DOHH2 (cell line): ENCODE measurements at regions not wholly inside any gene's neighbourhood (a gene's known extent, or its start where the extent isn't known, plus 50 kb on each side); places are given as distances from the start of the nearest gene placed in this dataset.

Source experiments
- H3F3A ChIP-seq: fragments of 200-600 bp; sonication (generic), shearing (Covaris generic); 2 replicates; pipeline ENCODE4 v1.6.0; 2016; ENCODE audit warnings: antibody characterized with exemption, mild to moderate bottlenecking; ENCODE audit not compliant: control insufficient read depth, insufficient read depth
- H3K27ac ChIP-seq: fragments of 200-600 bp; sonication (generic); 2 replicates; pipeline ENCODE4 v1.5.1; 2014; ENCODE audit warnings: low read depth, mild to moderate bottlenecking, low read length, moderate library complexity
- H3K27me3 ChIP-seq: fragments of 200-600 bp; sonication (generic); 2 replicates; pipeline ENCODE4 v1.6.1; 2014; ENCODE audit warnings: mild to moderate bottlenecking, low read length, mixed read lengths; ENCODE audit not compliant: control insufficient read depth
- H3K36me3 ChIP-seq: fragments of 200-600 bp; sonication (generic); 2 replicates; pipeline ENCODE4 v1.6.1; 2014; ENCODE audit warnings: mild to moderate bottlenecking, low read length, moderate library complexity, mixed read lengths; ENCODE audit not compliant: control insufficient read depth
- H3K4me1 ChIP-seq: fragments of 200-600 bp; sonication (generic); 2 replicates; pipeline ENCODE4 v1.6.1; 2014; ENCODE audit warnings: mild to moderate bottlenecking, low read length, mixed read lengths; ENCODE audit not compliant: control insufficient read depth
- H3K4me2 ChIP-seq: fragments of 200-600 bp; sonication (generic); 2 replicates; pipeline ENCODE4 v1.6.0; 2014; ENCODE audit warnings: mild to moderate bottlenecking, low read length, moderate library complexity
- H3K4me3 ChIP-seq: fragments of 200-600 bp; sonication (generic); 2 replicates; pipeline ENCODE4 v1.5.1; 2014; ENCODE audit warnings: mild to moderate bottlenecking, low read length, mixed read lengths
- H3K79me2 ChIP-seq: fragments of 200-600 bp; sonication (generic); 2 replicates; pipeline ENCODE4 v1.6.1; 2014; ENCODE audit warnings: mild to moderate bottlenecking, low read length, mixed read lengths; ENCODE audit not compliant: control insufficient read depth
- H3K9me2 ChIP-seq: fragments of 200-600 bp; sonication (generic); replicated peaks from 2 replicates; pipeline ENCODE4 v1.6.1; 2014; ENCODE audit warnings: mild to moderate bottlenecking, low read length, mixed read lengths; ENCODE audit not compliant: control insufficient read depth
- H3K9me3 ChIP-seq: fragments of 200-600 bp; sonication (generic); 2 replicates; pipeline ENCODE4 v1.6.1; 2014; ENCODE audit warnings: antibody characterized with exemption, low read length, mixed read lengths; ENCODE audit not compliant: control insufficient read depth, insufficient read depth
- H4K20me1 ChIP-seq: fragments of 200-600 bp; sonication (generic); 2 replicates; pipeline ENCODE4 v1.6.0; 2014; ENCODE audit warnings: low read depth, mild to moderate bottlenecking, antibody characterized with exemption, low read length, moderate library complexity; ENCODE audit not compliant: control insufficient read depth, insufficient read depth
- CTCF ChIP-seq: fragments of 200-600 bp; sonication (generic); IDR thresholded peaks from one replicate; pipeline ENCODE4 v1.5.1; 2014; ENCODE audit warnings: antibody characterized with exemption, mild to moderate bottlenecking, low read depth, low read length; ENCODE audit not compliant: poor library complexity, severe bottlenecking
- EZH2phosphoT487 ChIP-seq: fragments of 200-600 bp; sonication (generic); IDR thresholded peaks from 2 replicates; pipeline ENCODE4 v1.6.1; 2017; ENCODE audit warnings: borderline replicate concordance, mild to moderate bottlenecking, antibody characterized with exemption, low read length, moderate library complexity, mixed read lengths

- Histone ChIP-seq H3K4me3 (no peak overlapping the region), H3K9me3 (no peaks in the 10 kb centered on the region), H3K9me2 (no peaks in the 10 kb centered on the region), H3F3A (no peaks in the 10 kb centered on the region), H3K27me3 (no peaks in the 10 kb centered on the region), H3K4me1 (no peaks in the 10 kb centered on the region), H3K4me2 (no peak overlapping the region), H4K20me1 (no peaks in the 10 kb centered on the region), H3K36me3 (no peaks in the 10 kb centered on the region), H3K27ac (no peak overlapping the region), H3K79me2 (no peaks in the 10 kb centered on the region)
- no peak for TF ChIP-seq CTCF
- no peak for TF ChIP-seq EZH2phosphoT487
Measured at GRCh38 chr6:76886900-76887299, 576.4 kb downstream of the HTR1B start.

GRCh38 chr6:76885861-76886301 is 577.4 kb downstream of the HTR1B start:
- no peaks in the 10 kb centered on the region for H4K20me1 ChIP-seq
- H3K4me2 ChIP-seq: no peak overlapping the region
- H3K4me3 ChIP-seq: no peak overlapping the region
- no peaks in the 10 kb centered on the region for H3K27me3 ChIP-seq
- no peaks in the 10 kb centered on the region for H3F3A ChIP-seq
- H3K79me2 ChIP-seq: no peaks in the 10 kb centered on the region
- H3K9me3 ChIP-seq: no peaks in the 10 kb centered on the region
- no peaks in the 10 kb centered on the region for H3K4me1 ChIP-seq
- H3K9me2 ChIP-seq: no peaks in the 10 kb centered on the region
- TF ChIP-seq CTCF (no peak), EZH2phosphoT487 (no peak)
- no peak overlapping the region for H3K27ac ChIP-seq
- H3K36me3 ChIP-seq: no peaks in the 10 kb centered on the region

- Histone ChIP-seq H3F3A (no peaks in the 10 kb centered on the region), H3K36me3 (no peaks in the 10 kb centered on the region), H3K27me3 (no peaks in the 10 kb centered on the region), H3K4me3 (no peak overlapping the region), H4K20me1 (no peaks in the 10 kb centered on the region), H3K4me1 (no peaks in the 10 kb centered on the region), H3K9me3 (no peaks in the 10 kb centered on the region), H3K4me2 (no peak overlapping the region), H3K9me2 (no peaks in the 10 kb centered on the region), H3K27ac (no peak overlapping the region), H3K79me2 (no peaks in the 10 kb centered on the region)
- no peak for TF ChIP-seq CTCF
- no peak for TF ChIP-seq EZH2phosphoT487
Measured at GRCh38 chr6:76881414-76881813, 581.9 kb downstream of the HTR1B start.
